ENCODE measurements at regions not wholly inside any gene's neighbourhood (a gene's known extent, or its start where the extent isn't known, plus 50 kb on each side); places are given as distances from the start of the nearest gene placed in this dataset.

DNA sequence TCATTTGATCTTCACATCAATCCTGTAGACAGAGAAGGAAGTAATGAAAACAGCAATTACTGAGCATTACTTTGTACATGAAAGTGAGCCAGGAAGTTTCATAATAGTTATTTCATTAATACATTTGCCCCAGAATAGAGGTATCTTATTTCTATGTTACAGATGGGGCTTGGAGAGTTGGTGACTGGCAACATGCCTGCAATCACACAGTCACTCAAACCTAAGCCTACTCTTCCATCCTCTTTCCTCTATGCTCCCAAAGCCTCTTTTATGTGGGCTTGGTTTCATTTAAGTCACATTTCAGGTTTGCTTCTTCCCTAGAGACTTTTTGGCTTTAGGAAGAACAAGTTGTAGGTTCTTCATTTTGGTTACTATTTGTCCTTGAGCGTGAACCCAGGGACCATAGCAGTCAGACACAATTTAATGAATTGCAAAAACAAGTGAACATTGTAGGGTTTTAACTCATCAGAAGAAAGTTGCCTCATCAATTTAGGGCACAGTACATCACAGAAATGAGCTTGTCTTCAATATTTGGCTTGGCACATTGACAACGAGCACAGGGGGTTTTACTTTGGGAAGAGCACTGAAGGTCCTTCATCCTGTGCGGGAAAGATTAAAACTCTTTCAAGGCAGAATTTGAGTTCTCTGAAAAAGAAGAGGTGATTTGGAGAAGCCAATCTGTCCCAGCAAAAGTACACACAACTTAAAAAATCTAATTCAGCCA, 381.1 kb downstream of the TMEM38B start:
- no peak for DNase-seq (ENCODE audit: extremely low read depth, low read depth)
- no peak overlapping the region for H3K4me3 ChIP-seq (replicated peaks; ENCODE audit: low read depth, low read length)
- TF ChIP-seq, protein P1, sequence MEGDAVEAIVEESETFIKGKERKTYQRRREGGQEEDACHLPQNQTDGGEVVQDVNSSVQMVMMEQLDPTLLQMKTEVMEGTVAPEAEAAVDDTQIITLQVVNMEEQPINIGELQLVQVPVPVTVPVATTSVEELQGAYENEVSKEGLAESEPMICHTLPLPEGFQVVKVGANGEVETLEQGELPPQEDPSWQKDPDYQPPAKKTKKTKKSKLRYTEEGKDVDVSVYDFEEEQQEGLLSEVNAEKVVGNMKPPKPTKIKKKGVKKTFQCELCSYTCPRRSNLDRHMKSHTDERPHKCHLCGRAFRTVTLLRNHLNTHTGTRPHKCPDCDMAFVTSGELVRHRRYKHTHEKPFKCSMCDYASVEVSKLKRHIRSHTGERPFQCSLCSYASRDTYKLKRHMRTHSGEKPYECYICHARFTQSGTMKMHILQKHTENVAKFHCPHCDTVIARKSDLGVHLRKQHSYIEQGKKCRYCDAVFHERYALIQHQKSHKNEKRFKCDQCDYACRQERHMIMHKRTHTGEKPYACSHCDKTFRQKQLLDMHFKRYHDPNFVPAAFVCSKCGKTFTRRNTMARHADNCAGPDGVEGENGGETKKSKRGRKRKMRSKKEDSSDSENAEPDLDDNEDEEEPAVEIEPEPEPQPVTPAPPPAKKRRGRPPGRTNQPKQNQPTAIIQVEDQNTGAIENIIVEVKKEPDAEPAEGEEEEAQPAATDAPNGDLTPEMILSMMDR (IDR thresholded peaks at IDR 0.05; ENCODE audit: low read depth, low read length, missing control alignments): no peak

GRCh38 chr9:106075960-106076327, 381.6 kb downstream of the TMEM38B start:
- TF ChIP-seq, protein P1 (IDR thresholded peaks at IDR 0.05; ENCODE audit: low read depth, low read length, missing control alignments): no peak
- peak; percentile 50 for DNase-seq (ENCODE audit: extremely low read depth, low read depth)

DNA sequence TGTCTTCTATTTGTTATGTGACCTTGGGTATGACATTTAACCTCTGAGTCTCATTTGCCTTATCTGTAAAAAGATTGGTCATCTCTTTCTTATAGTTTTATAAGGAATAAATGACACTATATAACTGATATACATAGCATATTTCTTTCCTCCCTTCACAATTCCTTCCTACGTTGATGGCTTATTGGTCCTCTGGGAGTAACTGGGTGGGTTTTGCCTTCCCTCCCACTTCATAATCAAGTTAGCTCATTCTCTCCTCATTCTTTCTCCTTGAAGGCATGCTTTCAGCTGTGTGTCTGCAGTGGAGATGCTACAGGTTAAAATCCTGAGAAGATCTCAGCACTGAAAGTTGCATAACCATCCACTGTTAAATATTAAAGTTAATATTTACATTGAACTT, 382.4 kb downstream of the TMEM38B start:
- H3K4me3 ChIP-seq (replicated peaks; ENCODE audit: low read depth, low read length): no peak overlapping the region
- DNase-seq (ENCODE audit: extremely low read depth, low read depth): no peak
- TF ChIP-seq, protein P1 (IDR thresholded peaks at IDR 0.05; ENCODE audit: low read depth, low read length, missing control alignments): no peak

More at GRCh38 chr9:106075960-106076327, 381.6 kb downstream of the TMEM38B start:
- H3K4me3 ChIP-seq (replicated peaks; ENCODE audit: low read depth, low read length): no peak overlapping the region

DNA sequence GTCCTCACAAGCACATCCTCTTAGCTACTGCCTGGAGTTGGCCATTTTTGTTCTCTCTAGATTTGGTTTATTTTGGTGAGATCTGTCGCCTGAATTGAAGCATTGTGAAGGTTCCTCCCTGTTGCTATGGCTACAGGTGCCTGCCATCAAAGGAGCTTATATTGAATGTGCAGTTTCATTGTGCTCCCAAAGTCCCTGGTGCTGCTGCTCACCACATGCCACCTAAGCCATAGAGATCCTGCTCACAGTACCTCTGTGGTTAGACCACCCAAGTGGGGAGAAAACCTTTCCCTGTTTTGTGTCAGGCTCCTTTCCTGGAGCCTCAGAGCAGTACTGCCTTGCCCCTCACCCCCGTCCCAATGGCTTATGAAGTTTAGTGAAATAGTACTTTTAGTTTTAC, 383.4 kb downstream of the TMEM38B start:
- DNase-seq (ENCODE audit: extremely low read depth, low read depth): no peak

DNA sequence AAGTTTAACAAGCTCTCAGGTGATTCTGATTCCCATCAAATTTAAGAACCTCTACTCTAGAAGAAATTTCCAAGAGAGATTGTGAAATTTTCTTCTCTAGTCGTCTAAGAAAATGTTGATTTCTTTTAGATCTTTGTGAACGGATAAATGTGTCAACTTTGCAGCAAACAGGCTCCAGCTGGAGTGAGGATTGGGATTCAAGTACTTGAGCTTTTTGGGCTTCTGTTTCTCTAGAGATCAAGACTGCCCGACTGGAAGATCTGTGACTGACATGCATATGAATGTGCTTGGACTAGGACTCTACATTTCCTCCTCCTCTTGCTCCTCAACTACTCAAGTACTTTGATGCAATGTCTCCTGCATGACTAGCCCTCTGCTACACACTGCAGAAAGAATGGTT, 388.3 kb downstream of the TMEM38B start:
- TF ChIP-seq, protein P1 (IDR thresholded peaks at IDR 0.05; ENCODE audit: low read depth, low read length, missing control alignments): no peak
- DNase-seq (ENCODE audit: extremely low read depth, low read depth): no peak
- no peak overlapping the region for H3K4me3 ChIP-seq (replicated peaks; ENCODE audit: low read depth, low read length)

More for the DNA sequence above, 383.4 kb downstream of the TMEM38B start:
- TF ChIP-seq, protein P1 (IDR thresholded peaks at IDR 0.05; ENCODE audit: low read depth, low read length, missing control alignments): no peak
- H3K4me3 ChIP-seq (replicated peaks; ENCODE audit: low read depth, low read length): no peak overlapping the region

- TF ChIP-seq, protein P1 (IDR thresholded peaks at IDR 0.05; ENCODE audit: low read depth, low read length, missing control alignments): no peak
- H3K4me3 ChIP-seq (replicated peaks; ENCODE audit: low read depth, low read length): no peak overlapping the region
- DNase-seq (ENCODE audit: extremely low read depth, low read depth): no peak
These were observed 390.4 kb downstream of the TMEM38B start for GRCh38 chr9:106084702-106085101.

DNA sequence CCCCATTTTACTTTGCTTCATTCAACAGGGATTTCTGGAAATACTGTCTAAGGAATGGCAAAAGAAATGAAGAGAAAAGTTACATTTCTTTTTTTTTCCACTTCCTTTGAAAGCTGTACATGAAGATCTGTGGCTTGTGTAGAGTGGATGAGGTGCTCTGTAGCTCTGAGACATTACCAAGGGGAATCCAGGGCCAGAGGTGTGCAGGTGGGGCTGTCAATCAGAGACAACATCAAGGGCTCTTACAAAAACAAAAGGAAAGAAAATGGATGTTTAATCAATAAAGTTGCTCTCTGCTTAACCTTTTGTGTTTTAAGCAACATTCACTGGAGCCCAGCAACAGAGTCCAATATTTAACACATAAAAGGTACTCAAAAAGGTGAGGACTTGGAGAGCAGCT, 391.1 kb downstream of the TMEM38B start:
- DNase-seq (ENCODE audit: extremely low read depth, low read depth): no peak
- TF ChIP-seq, protein P1 (IDR thresholded peaks at IDR 0.05; ENCODE audit: low read depth, low read length, missing control alignments): no peak
- no peak overlapping the region for H3K4me3 ChIP-seq (replicated peaks; ENCODE audit: low read depth, low read length)
